GM18858 (cell line): ENCODE measurements at regions not wholly inside any gene's neighbourhood (a gene's known extent, or its start where the extent isn't known, plus 50 kb on each side); places are given as distances from the start of the nearest gene placed in this dataset.

ENCODE experiments used
- ATAC-seq: cut with Tn5 transposase; IDR thresholded peaks from one replicate; pipeline ENCODE4 v1.9.1; 2021; ENCODE audit not compliant: unreplicated experiment

DNA sequence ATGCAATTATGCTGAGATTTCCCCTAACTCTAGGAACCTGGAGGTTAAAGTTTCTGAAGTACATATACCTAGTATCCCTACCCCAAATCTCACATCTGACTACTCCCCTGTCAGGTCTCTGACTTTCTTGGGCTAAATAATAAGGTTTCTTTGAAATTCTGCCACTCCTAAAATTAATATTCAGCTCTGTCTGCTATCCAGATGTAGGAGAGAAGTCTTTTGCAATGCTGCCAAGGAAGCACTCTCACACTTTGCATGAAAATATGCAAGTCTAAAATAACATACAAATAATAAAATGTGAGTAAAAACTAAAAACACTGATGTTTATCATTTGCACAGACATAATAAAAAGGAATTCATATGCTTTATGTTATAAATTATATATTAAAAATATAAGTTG, 196.9 kb upstream of the LRFN5 start:
- no peak for ATAC-seq

DNA sequence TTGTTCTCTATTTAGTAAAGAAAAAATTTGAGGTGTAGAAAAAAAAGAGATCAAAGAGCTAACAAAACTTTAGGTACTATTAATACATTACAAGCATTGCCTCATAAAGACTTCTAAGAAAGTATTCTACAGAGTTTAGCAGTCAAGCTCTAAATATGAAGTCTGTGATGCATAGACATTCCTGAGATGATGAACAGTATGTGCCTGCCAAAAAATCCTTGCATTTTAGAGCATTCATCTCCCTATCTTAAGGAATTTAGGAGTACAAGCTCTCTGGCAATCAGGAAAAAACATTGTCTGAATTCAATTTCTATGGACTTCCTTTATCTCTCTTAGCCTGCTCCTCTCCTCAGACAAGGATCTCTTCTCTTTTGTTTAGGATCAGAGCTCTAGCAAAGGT, 202.6 kb upstream of the LRFN5 start:
- ATAC-seq, result no peak

DNA sequence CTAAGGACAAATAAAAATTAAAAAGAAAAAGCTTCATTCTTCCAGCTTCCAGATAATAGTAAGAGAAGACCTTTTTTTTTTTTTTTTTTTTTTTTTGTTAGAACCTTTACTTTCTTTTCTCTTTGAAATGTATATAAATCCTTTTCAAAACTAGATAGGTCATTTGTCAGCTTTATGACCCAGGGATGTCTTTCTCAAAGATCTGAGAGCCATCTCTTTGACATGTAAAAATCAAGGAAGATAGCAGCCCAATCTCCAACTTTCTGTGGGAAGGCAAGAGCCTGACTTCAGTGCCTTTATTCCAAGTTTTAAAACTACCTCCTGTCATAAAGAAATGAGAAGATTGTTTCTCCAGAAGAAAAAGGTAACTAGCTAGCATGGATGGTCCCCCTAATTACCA, 203.3 kb upstream of the LRFN5 start:
- ATAC-seq, result no peak

DNA sequence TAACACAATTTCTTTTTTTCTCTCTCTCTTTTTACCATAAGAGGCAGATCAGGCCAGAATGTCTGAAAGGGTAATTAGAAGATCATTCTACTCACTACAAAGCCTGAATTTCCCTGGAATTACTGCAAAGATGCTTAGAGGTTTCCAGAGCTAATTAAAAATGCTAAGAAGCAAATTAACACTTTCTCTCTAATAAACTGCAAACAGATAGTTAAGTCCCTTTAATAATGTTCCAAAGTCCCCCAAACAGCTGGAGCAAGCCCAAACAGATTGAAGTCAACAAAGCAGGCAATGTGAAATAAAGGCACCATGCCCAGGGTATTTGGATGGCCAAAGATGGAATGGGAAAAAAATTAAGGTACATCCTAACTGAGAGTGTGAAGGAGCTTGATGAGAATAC, 208.8 kb upstream of the LRFN5 start:
- ATAC-seq, result no peak

DNA sequence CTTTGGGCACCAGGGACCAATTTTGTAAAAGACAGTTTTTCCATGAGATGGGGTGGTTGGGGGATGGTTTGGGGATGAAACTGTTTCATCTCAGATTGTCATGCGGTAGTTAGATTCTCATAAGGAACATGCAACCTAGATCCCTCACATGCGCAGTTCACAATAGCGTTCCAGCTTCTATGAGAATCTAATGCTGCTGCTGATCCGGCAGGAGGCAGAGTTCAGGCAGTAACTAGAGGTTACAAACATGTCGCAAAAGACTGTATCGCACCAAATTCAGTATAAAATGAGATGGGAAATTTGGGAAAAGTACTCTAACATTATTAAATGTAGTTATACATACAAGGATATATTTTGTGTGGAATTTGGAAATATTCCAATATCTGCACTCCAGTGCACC, 213.2 kb upstream of the LRFN5 start:
- no peak for ATAC-seq

DNA sequence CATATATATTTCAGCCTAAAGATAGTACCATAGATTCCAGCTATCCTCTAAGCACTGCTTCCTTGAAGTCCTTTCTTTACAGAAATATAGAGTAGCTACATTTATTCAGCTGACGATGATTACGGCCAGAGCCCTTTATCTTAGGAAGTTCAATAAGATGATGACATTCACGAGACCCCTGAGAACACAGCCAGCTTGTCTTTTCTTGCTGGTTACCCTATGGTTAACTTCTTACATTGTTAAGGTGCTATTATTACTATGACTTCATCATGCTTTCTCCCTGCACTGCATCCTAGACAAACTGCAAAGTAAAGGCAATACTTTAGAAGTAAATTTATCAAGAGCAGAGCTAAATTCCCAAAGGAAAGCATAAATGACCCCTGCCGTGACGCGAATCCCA, 214.4 kb upstream of the LRFN5 start:
- ATAC-seq, result no peak

DNA sequence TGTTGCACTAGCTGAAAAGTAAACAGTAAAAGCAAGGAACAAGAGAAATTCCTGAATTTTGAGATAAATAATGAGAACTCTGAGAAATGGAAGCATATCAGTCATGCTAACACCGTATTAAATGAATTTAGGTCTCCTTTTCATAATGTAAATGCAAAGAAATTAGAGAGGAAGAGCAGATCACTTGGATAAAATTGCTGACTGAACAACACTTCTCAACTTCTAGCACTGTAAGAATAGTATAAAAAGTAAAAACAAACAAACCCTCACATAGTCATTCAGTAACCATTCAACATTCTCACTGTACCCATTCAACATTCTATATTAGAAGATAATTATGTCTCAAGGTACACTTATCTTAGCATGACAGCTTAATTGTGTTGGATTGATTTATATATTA, 217.3 kb upstream of the LRFN5 start:
- ATAC-seq, result no peak

DNA sequence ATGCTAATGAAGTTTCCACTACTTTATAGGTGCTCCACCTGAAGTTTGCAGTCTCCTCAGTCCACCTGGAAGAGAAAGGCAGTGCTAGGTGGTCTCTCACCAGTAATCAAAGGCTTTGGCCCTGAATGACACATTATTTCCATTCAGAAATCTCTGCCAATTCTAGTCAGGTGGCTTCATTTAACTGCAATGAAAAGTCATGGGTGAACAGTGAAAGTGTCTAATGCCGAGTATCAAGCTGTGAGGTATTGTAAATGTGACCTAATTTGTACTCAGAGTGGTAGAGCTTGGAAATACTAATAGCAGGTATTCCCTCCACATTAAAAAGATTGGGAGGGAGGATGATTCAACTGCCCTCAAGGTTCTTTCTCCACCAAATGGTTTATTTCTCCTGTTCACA, 220.9 kb upstream of the LRFN5 start:
- no peak for ATAC-seq

DNA sequence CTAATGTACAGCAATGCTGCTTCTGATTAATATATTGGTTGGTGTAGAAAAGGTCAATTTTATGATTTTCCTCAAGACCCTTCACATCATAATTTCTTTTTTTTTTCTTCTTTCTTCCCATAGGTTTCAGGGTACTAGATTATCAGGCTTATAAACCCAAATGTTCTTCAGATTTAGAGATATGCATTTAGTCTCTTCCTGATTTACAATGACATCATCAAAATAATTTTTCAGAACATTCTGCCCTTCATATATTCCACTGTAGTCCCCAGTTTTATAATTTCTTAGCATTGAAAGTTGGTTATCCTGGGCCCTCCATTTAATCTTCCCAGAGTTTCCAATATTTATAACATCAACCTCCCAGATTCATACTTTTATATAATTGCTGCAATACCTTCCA, 226.7 kb upstream of the LRFN5 start:
- ATAC-seq, result no peak

DNA sequence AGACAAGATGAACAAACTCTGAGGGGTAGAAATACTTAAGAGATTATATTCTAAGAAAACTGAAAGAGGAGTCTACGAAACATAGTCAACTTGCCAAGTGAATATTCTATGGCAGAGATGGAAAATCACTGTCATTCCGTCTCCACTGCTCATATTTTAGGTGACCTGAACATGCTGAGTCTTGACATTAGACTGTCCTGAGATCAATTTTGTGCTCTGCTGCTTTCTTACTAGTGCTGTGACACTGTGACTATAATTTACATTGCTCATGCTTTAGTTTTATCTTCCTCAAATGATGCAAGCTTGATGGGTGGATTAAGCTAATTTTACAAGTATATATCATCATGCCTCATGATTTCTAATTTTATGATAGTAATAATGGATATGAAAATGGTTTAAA, 228.2 kb upstream of the LRFN5 start:
- ATAC-seq, result no peak

DNA sequence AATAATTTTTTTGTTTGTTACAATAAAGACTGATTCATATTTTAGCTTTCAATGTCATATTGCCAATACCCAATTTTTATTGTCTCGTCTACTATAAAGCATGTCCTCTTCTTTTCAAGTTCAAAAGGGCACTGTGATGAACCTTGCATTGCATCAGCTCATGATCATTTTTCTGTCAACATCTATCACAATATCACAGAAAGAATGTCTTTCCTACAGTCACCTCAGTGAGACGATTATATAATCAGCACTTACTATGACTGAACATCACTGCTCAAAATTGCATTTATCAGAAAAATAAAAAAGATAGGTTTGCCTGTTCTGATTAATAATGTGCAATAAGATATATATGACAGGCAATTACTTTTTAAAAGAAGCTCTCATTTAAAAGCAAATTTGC, 228.7 kb upstream of the LRFN5 start:
- ATAC-seq, result no peak

DNA sequence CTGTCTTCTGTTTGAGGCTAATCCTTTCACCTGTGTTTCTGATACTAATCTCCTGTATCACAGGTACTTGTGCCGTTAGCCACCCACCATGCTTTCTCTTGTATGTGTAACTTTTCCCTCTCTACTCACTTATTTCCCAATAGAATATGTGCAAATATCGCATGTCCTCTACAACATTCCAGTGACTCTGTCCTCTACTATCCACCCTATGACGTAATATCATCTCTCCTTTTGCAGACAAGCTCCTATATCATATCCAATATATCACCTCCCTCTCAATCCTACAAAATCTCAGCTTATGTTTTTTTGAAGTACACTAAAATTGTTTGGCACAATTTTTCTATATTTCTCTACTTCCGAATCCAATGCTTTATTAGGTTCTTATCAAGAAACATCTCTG, 232.6 kb upstream of the LRFN5 start:
- ATAC-seq, result no peak

DNA sequence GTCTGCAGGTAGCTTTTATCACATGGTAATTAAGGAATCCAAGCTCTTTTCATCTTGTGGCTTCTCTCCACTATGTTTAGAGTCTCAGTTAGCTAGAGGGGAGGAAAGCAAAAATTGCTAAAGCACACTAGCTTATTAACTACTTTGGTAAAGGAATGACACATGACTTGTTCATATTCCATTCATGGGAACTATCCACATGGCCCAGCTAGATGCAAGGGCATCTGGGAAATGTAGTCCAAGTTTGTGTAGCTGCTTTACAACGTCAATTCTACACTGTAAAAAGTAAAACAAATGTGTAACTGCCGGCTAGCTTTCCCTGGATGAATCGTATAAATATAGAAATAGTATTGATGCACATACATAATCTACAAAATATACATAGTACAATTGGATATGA, 244.5 kb upstream of the LRFN5 start:
- ATAC-seq, result no peak

DNA sequence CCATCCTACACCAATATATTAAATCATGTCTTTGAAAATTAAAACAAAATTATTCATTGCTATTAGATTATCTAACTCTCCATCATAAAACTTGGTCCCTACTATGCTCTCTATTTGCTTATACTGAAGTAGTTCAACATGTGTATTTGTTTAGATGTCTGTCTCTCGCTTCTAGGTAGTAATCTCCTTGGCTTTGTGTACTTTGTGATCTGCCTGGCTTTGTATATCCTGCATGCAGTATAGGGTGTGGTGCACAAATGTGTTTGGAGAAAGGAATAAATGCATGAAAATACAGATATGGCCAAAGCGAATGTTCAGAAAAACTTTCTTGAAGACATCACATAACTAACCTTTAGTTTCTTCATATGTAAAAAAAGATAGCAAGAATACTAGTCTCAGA, 246.6 kb upstream of the LRFN5 start:
- no peak for ATAC-seq

DNA sequence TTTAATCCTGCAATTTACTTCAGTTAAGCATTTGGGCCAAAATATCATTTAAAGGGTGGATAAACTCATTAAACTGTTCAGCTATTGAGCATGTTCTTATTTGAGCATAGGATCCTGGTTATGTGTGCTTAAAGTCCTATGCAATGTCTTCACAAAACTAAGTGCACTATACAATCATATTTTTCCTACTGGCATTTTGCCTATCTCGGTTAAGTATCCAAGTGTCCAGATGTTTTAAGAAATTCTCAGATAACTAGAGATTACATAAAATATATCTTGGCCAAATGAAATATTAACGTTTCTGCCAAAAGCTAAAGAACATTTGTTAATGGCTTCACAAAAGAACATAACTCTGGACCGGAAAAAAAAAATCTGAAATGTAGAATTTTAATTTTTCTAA, 250.8 kb upstream of the LRFN5 start:
- ATAC-seq, result no peak

DNA sequence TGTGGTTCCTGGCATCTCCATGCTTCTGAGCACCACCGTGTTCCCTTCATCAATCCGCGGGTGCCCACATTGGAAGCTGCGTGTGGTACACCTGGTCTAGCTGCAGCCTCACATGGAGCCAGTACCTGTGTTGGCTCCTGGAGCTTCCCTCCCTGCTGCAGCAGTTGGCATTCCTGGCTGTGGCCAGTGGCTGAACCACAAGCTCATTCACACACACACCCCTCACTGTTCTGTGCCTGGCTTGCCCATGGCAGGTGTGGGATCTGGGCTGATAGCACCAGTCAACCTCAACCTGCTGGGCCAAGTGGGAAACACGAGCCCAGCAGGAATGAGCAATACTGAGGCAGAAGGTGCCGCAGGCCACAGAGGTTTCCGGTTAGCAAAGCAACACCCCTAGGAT, 256.2 kb upstream of the LRFN5 start:
- ATAC-seq, result no peak

DNA sequence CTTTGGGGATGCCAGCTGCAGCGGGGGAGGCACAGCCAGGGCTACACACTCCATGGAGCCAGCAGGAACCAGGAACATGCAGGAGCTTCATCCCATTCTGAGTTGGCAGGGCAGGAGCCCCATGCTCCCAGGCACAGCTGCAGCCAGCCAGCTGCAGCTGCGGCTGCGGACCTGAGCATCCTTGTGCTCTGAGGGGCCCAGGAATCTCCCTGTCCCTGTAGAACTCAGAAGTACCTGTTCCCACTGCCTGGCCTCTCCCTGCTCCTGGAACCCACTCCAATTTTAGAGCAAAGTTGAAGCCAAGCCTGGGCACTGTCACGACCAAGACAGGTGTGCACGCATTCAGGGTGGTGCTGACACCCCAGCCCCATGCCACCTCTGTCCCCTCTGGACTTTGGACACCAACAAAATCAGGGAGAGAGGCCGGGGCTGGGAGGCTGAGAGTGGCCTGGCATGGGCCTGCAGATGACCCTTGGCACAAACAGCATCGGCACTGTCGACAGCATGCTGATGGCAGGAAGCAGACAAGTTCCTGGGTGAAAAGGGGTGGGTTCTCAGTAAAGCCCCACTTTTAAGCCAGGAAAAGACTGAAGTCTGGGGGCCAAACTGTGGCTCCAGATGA, 257.3 kb upstream of the LRFN5 start:
- no peak for ATAC-seq

DNA sequence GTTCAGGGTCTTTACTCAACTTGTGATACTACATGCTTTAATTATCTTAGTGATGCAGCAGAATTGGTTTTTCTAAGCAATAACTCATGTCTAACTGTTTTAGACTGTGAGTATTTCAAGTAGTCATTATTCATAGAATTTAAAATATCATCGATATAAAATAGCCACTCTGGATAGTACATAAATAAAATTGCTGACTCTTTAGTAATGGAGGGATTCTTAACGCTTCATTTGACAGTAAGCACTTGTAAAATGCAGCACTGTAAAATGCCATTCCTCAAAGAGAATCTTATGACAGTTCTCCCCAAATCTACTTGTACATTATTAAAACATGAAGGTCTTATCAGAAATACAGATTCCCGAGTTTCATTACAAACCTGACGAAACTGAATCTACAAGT, 262.8 kb upstream of the LRFN5 start:
- no peak for ATAC-seq

DNA sequence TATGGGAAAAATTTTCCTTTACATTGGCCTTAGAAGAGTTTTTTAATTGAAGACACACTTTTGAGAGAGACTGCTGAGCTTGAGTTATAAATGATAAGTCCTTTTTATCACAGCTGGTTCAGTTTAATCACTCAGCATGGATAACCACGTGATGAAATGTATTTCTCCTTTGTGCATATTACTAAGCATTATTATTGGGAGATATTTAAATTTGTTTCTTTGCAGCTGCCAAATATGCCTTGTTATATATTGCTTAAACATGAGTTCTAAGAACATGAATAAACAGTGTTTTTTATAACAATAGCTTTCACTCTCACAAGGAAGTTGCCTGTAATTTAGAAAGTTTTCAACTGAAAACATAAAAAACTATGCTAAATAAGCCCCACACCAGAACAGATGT, 293.5 kb upstream of the LRFN5 start:
- ATAC-seq, result no peak

DNA sequence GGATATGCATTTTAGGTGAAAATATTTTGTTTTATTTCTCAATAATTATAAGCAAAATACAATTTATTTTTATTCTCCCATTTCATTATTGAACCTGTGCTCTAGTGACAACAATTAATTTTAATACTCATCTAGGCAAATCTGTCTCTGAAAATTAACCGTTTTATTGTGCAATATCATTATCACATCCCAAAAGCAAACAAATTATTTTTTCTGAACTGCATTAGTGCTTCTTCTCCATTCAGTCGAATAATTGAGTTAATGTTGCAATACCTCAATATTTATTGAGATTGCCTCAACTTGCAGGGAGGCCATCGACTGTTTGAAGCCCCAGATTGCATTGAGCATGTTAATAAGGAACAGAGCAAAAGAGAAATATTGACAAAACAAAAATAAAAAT, 303.2 kb upstream of the LRFN5 start:
- ATAC-seq, result no peak

DNA sequence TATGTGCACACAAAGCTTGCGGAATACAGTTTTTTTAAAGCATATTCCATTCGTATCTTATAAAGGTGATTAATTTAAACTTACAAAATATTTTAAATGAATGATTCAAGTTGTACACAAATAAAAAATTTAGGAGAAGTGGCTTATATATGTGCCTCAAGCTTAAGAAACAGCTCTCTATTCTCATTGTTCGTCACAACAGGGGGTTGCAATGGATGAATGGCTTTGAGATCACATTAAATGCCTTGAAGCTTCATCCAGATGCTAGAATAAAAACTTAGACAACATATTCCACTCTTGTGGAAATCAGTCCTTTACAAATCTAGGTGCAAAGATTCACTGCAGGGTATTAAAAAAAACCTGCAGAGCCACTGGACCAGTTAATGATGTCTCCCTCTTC, 303.9 kb upstream of the LRFN5 start:
- no peak for ATAC-seq

DNA sequence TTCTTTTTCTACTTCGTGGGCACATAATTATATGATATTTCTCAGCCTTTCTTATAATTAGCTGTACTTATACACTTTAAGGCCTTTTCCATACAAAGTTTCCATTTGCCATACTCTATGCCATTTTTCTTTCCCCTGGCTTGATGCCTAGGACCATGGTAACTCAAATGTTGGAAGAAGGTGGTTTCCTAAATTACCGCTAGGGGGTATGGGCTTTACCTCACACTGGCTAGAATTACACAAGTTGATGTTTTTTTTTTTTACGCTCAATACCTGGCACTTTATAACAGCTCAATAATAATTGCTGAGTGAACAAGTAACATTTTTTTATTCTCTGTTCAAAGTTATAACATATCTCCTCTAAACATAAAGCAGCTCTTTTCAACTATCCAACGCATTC, 306.8 kb upstream of the LRFN5 start:
- no peak for ATAC-seq

DNA sequence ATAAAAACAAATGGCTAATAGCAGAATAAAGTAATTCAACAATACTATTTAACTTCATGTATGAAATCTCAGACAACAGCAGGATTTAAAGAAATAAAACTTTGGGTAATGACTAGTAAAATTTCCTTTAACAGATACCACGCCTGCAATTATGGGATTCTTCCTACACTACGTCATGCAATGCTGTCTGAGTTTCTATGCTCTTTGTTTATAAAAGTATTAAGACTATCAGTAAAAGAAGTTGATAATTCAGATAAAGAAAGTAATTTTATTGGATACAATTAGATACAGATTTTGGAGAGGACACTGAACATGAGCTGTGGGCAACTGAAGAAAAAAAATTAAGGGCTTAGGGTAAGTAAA, 308.4 kb upstream of the LRFN5 start:
- ATAC-seq, result no peak
